ENCODE measurements at regions not wholly inside any gene's neighbourhood (a gene's known extent, or its start where the extent isn't known, plus 50 kb on each side); places are given as distances from the start of the nearest gene placed in this dataset.

DNA sequence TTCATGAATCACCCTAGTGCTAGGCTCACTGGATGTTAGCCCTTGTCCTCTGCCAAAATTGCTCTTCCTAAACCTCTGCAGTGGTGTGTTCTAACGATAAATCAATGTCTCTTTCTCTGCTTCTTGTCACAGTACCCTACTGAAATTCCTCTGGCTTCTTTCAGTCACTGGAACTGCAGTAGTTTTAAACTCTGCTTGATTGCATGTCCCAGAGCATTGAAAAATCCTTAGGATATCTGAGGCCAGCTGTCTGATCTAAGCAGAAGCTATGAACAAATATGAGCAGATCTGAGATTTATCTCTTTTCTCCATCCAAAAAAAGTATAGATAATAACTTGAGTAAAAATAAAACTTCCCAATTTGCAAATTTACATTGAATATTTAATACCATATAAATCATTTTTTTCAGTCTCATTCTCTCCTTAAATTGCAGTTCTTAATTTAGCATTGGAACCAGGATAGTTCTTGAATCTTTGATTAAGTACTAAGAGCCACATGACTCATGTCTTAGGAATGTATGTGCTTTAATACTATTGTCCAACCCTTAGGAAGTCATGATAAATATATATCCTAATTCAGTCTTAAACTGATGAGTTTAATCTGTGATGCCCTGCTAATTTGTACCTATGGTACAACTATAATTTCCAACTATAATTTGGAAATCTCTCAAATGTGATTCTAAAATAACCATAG is 169.7 kb downstream of the PDHA2 start:
- POLR2A ChIA-PET: no interaction called here
- Histone ChIP-seq H3K9me3 (replicated peaks; ENCODE audit: control insufficient read depth, insufficient read depth, low read length) (no peaks in the 10 kb centered on the region), H3K79me2 (ENCODE audit: control insufficient read depth, insufficient read depth, low read length) (no peaks in the 10 kb centered on the region), H3K36me3 (ENCODE audit: control insufficient read depth in 2 of 2, extremely low read depth in 1 of 2, insufficient read depth in 2 of 2, low read length in 2 of 2) (no peaks in the 10 kb centered on the region), H3K4me3 (replicated peaks in 1 of 3; ENCODE audit: insufficient read depth in 1 of 3, low read depth in 1 of 3, low read length in 3 of 3) (no peak overlapping the region), H3K4me2 (ENCODE audit: insufficient read depth, low read length) (no peak overlapping the region), H3K27me3 (ENCODE audit: control insufficient read depth in 2 of 2, insufficient read depth in 2 of 2, low read length in 2 of 2) (no peaks in the 10 kb centered on the region), H3K27ac (ENCODE audit: insufficient read depth, low read depth, low read length) (no peak overlapping the region), H3K9ac (replicated peaks; ENCODE audit: extremely low read depth, insufficient read depth, low read length) (no peak overlapping the region), H4K20me1 (replicated peaks; ENCODE audit: control insufficient read depth, extremely low read depth, insufficient read depth, low read length) (no peaks in the 10 kb centered on the region), H3K4me1 (ENCODE audit: control insufficient read depth, extremely low read depth, insufficient read depth, low read length) (no peaks in the 10 kb centered on the region), H2AFZ (ENCODE audit: low read depth, low read length) (no peak overlapping the region), H3K9me1 (replicated peaks; ENCODE audit: control insufficient read depth, extremely low read depth, insufficient read depth, low read length) (no peaks in the 10 kb centered on the region)
- FAIRE-seq: no peak
- TF ChIP-seq POLR2A (IDR thresholded peaks at IDR 0.05; ENCODE audit: low read depth, low read length) (no peak), POLR2AphosphoS5 (IDR thresholded peaks at IDR 0.05; ENCODE audit: insufficient read depth, low read depth, low read length) (no peak), EZH2 (IDR thresholded peaks at IDR 0.05; ENCODE audit: borderline replicate concordance, low read depth, low read length, severe bottlenecking) (no peak), FOS (IDR thresholded peaks at IDR 0.05; ENCODE audit: borderline replicate concordance, insufficient read depth, low read length) (no peak), JUN (IDR thresholded peaks at IDR 0.05; ENCODE audit: borderline replicate concordance, insufficient read depth, insufficient read length, low read depth) (peak; percentile 35)
- dilution Hi-C loops (cut with MboI; ENCODE audit: extremely low pct_ligation_motif_present, low sequenced_read_pairs) (no loop called here), intact Hi-C loops (cut with micrococcal nuclease) (no loop called here)
- CTCF ChIA-PET: no interaction called here
- no TSS peak for BruUV-seq (replicated peaks)
- no peak for DNase-seq (ENCODE audit: low read depth, low spot score)

DNA sequence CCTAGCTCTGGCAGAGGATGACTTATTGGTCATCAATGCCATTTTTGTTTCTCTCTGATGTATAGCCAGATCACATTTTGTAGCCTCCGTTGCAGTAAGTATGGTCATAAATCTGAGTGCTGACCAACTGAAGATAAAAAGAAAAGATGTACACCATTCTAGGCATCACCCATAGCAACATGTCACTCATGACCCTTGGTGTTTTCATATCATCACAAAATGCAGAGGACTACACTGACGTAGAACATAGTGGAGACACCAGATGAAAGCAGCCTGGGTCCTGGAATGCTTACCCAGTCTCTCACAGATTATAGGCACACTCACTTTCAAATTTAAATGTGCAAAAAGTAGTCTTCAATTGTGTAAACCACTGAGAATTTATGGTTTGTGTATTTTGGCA is 172.8 kb downstream of the PDHA2 start:
- ChIA-PET CTCF (no interaction called here), POLR2A (no interaction called here)
- Histone ChIP-seq H3K79me2 (ENCODE audit: control insufficient read depth, insufficient read depth, low read length) (no peaks in the 10 kb centered on the region), H3K27me3 (ENCODE audit: control insufficient read depth in 2 of 2, insufficient read depth in 2 of 2, low read length in 2 of 2) (no peaks in the 10 kb centered on the region), H3K4me1 (ENCODE audit: control insufficient read depth, extremely low read depth, insufficient read depth, low read length) (no peaks in the 10 kb centered on the region), H4K20me1 (replicated peaks; ENCODE audit: control insufficient read depth, extremely low read depth, insufficient read depth, low read length) (no peaks in the 10 kb centered on the region), H3K9ac (replicated peaks; ENCODE audit: extremely low read depth, insufficient read depth, low read length) (no peak overlapping the region), H3K36me3 (ENCODE audit: control insufficient read depth in 2 of 2, extremely low read depth in 1 of 2, insufficient read depth in 2 of 2, low read length in 2 of 2) (no peaks in the 10 kb centered on the region), H3K9me1 (replicated peaks; ENCODE audit: control insufficient read depth, extremely low read depth, insufficient read depth, low read length) (no peaks in the 10 kb centered on the region), H3K27ac (ENCODE audit: insufficient read depth, low read depth, low read length) (no peak overlapping the region), H3K4me3 (replicated peaks in 1 of 3; ENCODE audit: insufficient read depth in 1 of 3, low read depth in 1 of 3, low read length in 3 of 3) (no peak overlapping the region), H2AFZ (ENCODE audit: low read depth, low read length) (no peak overlapping the region), H3K4me2 (ENCODE audit: insufficient read depth, low read length) (no peak overlapping the region), H3K9me3 (replicated peaks; ENCODE audit: control insufficient read depth, insufficient read depth, low read length) (no peaks in the 10 kb centered on the region)
- intact Hi-C loops (cut with micrococcal nuclease) (no loop called here), dilution Hi-C loops (cut with MboI; ENCODE audit: extremely low pct_ligation_motif_present, low sequenced_read_pairs) (no loop called here)
- TF ChIP-seq EZH2 (IDR thresholded peaks at IDR 0.05; ENCODE audit: borderline replicate concordance, low read depth, low read length, severe bottlenecking) (no peak), FOS (IDR thresholded peaks at IDR 0.05; ENCODE audit: borderline replicate concordance, insufficient read depth, low read length) (no peak), GATA2 (IDR thresholded peaks at IDR 0.05; ENCODE audit: insufficient read depth, insufficient read length, low read depth, low read length) (no peak), POLR2AphosphoS5 (IDR thresholded peaks at IDR 0.05; ENCODE audit: insufficient read depth, low read depth, low read length) (no peak), POLR2A (IDR thresholded peaks at IDR 0.05; ENCODE audit: low read depth, low read length) (no peak), CTCF (IDR thresholded peaks at IDR 0.05; ENCODE audit: extremely low read depth in 1 of 2, insufficient read depth in 1 of 2, low read depth in 1 of 2, low read length in 2 of 2) (no peak), JUN (IDR thresholded peaks at IDR 0.05; ENCODE audit: borderline replicate concordance, insufficient read depth, insufficient read length, low read depth) (no peak), MYC (IDR thresholded peaks at IDR 0.05; ENCODE audit: low read depth, low read length) (no peak)
- TF ChIP-seq, protein P1, sequence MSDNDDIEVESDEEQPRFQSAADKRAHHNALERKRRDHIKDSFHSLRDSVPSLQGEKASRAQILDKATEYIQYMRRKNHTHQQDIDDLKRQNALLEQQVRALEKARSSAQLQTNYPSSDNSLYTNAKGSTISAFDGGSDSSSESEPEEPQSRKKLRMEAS (IDR thresholded peaks at IDR 0.05; ENCODE audit: insufficient read depth, insufficient read length): no peak
- no peak for DNase-seq (ENCODE audit: low read depth, low spot score)
- no TSS peak for BruUV-seq (replicated peaks)
- no peak for FAIRE-seq
